ENCODE measurements at regions not wholly inside any gene's neighbourhood (a gene's known extent, or its start where the extent isn't known, plus 50 kb on each side); places are given as distances from the start of the nearest gene placed in this dataset.
A peak's percentile ranks its signal among the peaks of the same experiment; 100 is the strongest.
"Not testable (repeated sequence)": the region's sequence is repeated elsewhere in the genome, so short reads cannot be mapped to it uniquely, and the experiment has no call there.

- DNase-seq (ENCODE audit: low spot score), result no peak
These were observed 105.0 kb downstream of the OTUD1 start for GRCh38 chr10:23543691-23544380.

GRCh38 chr10:23545866-23546265 is 107.0 kb downstream of the OTUD1 start:
- not testable (repeated sequence) for DNase-seq (ENCODE audit: low spot score)

DNA sequence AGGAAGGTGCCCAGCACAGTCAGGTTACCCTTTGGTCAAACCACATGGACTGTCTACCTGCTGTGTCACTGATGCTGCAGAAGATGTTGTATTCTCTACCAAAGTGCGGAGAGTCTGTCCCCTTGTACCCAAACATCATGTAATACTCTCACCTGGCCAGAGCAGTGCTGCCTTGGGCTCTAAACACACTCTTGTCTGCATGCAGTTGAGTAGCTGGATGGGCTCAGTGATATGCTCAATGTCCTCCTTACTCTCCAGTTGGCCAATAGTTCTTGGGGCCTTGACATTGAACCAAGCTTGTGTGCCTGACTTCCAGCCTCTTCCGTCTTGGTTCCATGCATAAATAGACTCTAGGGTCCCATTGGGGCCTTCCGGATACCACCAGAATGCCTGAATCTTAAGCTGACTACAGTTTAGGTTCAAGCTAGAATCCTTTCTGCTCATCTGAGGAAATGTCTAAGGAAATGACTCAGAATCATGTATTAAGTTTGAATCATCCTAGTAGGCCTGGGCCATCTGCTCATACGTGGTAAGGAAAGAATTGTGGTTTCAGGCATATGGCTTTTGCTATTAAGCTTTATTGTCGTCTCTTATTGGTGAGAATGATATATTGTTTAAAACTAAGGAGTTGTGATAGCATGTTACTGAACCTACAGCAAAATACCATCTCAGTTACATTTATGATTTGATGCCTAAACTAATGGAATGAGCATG is 118.0 kb downstream of the OTUD1 start:
- DNase-seq (ENCODE audit: low spot score), result peak; percentile 81

DNA sequence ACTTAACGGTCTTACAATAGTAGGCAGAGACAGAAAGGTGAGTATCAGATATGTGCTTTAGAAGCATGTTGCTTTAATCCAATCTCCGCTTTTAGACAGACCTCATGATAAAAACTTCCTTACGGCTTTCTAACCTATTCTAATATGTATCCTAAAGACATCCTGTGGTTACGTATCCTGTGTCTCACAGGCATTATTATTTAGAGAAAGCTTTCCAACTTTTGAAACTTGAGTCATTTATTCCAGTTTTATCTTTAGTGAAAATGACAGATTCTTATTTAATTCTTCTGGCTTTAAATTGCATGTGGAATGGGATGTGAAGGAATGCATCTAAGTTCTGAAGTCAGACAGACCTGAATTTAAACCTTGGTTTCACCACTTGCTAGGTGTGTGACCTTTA is 118.9 kb downstream of the OTUD1 start:
- DNase-seq (ENCODE audit: low spot score), result no peak

DNA sequence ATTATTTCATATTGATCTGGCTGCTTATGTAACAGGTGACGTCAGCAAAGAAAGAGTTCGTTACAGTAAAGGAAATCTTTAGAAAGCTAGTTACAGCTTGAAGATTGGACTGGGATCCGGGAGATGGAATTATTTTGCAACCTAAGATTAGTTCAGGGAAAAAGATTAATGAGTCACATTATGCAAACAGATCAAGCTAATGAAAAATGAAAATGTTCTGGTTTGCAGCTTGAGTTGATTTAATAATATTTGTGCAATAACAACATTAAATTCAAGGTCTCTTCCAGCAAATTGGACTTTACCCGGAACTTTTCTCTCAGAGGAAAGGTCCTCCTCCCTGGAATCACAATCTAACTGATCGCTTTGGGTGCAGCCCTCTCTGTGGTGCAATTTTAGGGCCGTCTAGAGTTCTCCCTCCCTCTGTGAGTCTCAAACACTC is 119.5 kb downstream of the OTUD1 start:
- DNase-seq (ENCODE audit: low spot score), result no peak

- no peak for DNase-seq (ENCODE audit: low spot score)
These were observed 130.1 kb downstream of the OTUD1 start for GRCh38 chr10:23568996-23569395.

GRCh38 chr10:23571884-23572283 is 133.0 kb downstream of the OTUD1 start:
- no peak for DNase-seq (ENCODE audit: low spot score)

DNA sequence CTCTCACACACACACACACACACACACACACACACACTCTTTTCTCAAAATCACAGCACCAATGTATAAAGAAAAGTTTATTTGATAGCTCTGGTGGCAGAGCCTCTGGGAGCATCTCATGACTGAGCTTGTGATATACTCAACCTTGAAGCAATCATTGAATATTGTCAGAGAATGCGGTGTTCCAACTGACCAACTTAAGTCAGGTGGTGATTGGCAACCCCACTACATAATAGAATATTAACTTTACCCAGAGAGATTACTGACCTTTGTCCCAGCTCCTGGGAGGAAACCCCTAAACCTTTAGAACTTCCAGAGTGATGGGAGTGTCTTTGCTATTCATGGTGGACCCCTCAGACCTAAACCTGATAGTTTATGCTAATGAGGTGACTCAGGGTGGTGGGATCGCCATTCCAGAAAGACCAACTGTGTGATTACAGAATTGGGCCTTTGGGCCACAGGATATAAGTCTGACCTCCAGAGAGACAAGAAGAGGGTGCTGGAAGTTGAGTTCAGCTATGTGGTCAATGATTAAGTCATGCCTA is 143.1 kb downstream of the OTUD1 start:
- no peak for DNase-seq (ENCODE audit: low spot score)

- DNase-seq (ENCODE audit: low spot score), result no peak
These were observed 145.5 kb downstream of the OTUD1 start for GRCh38 chr10:23584396-23584795.

DNA sequence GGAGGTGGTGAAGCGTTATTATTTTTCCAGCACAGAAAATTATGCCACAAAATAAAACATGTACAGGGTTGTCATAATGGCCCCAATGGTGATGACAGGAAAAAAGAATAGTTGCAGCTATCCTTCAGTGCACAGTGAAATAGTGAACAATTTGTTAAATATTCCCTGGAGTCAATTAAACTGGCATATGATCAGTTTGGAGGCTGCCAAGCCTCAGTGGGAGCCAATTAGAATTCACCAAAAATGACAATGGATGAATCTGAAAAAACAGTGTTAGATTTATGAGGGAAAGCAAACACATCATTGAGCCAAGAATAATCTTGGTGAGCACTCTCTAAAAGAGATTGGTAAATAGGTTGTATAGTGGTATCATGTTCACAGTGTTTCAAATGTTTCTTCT is 146.3 kb downstream of the OTUD1 start:
- DNase-seq (ENCODE audit: low spot score), result no peak

DNA sequence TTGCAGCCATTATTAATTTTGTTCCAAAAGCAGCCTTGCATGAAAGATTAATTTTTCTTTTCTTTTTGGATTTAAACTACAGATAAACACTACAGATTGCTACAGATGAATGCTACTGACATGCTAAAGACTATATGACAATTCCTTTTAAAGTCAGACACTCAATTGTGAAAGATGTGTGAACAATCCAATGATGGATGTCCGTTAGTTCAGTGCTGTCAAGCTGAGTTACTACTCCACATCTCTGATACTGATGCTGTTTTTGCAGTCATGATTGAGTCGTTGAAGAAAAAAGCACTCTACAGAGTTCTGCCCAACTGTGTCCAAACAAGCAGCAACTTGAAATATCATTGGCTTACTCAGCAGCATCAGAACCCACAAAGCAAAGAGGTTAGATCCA is 146.8 kb downstream of the OTUD1 start:
- DNase-seq (ENCODE audit: low spot score), result no peak

DNA sequence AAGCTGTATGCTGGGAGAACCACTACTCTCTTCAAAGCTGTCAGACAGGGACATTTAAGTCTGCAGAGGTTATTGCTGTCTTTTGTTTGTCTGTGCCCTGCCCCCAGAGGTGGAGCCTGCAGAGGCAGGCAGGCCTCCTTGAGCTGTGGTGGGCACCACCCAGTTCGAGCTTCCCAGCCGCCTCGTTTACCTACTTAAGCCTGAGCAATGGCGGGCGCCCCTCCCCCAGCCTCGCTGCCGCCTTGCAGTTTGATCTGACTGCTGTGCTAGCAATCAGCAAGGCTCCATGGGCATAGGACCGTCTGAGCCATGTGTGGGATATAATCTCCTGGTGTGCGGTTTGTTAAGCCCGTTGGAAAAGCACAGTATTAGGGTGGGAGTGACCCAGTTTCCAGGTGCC is 156.4 kb downstream of the OTUD1 start:
- DNase-seq (ENCODE audit: low spot score), result not testable (repeated sequence)

GRCh38 chr10:23604613-23605012 is 165.7 kb downstream of the OTUD1 start:
- no peak for DNase-seq (ENCODE audit: low spot score)

GRCh38 chr10:23606456-23606855 is 167.6 kb downstream of the OTUD1 start:
- DNase-seq (ENCODE audit: low spot score), result no peak

DNA sequence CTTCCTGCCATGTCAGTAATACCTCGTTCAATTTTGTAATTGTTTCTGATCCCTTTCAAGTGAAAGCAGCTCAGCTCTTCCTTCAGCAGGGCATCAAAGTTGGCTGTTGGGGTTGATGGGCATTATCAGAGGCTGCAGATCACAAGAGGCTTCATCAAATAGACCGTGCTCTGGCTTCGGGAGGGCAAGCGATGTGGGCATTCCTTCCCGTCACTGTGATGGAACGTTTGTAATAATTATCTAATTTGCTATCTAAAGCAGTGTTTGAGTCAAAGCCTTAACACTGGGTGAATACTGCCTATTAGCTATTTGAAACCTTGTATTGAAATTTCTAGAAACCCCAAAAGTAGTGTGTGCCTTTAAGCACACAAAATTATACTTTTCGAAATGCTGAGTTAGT is 170.1 kb downstream of the OTUD1 start:
- DNase-seq (ENCODE audit: low spot score), result no peak

GRCh38 chr10:23610626-23611307 is 171.9 kb downstream of the OTUD1 start:
- no peak for DNase-seq (ENCODE audit: low spot score)

DNA sequence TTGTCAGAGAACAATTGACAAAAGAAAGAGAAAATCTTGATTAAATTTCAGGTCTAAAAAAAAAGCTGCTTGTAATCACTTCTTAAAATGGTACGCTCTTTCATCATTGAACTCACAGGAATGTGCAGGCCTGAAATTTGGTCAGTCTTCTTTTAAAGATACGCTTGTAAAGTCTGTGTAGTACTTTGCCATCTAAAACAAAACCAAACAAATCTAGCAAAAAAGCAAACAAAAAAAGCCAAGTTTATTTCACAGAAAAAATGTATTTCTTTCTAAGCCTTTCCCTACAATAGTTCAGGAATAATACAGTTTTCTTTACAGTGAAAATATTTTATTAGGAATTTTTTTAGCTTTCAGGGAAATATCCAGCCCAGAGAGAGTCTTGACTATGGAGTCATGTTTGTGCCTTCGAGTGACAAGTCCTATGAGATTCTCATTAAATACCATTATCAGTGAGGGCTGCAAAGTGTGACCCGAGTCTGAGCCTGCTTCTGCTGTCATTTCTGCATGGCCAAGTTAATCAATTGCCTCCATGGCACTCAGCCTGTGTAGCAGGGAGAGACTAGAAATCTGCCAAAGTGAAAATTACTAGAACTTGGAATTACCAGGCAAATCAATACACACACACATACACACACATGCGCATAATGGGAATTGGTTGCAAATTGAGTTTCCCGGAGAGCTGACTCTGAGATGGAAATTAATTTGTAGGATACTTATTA is 172.6 kb downstream of the OTUD1 start:
- DNase-seq (ENCODE audit: low spot score), result no peak

DNA sequence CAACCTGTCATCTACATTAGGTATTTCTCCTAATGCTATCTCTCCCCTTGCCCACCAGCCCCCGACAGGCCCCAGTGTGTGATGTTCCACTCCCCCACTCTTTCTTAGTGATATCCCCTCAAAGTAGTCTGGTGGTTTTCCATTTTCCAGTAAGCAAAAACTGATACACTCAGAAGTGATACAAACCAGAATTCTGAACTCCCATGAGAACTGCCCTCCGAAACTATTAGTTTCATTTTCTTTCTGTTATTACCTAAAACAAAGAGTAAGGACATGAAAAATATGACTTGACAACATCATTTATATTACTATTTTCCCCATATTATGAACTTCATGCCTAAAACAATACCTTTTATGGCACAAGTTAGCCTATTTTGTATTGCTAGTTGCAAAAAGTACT is 175.0 kb downstream of the OTUD1 start:
- no peak for DNase-seq (ENCODE audit: low spot score)

GRCh38 chr10:23614483-23614882 is 175.6 kb downstream of the OTUD1 start:
- DNase-seq (ENCODE audit: low spot score), result no peak

DNA sequence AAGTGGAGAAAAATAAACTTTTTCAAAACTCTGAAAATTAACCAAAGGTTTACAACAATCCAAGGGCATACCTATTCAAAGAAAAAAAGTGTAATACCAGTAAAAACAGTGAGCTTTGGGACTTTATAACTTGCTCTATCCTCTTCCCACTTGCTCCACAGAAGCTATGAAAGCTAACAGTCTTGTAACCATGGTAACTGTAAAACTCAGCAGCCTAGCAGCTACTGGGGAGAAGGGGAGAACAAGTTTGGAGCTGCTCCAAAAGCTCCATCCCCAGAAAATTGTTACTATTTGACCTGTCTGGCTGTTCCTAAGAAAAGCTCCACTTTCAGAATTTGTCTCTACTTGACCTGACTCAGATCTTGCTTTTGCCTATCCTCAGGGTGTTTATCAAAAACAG is 191.5 kb downstream of the OTUD1 start:
- DNase-seq (ENCODE audit: low spot score), result no peak

GRCh38 chr10:23630885-23631284 is 192.0 kb downstream of the OTUD1 start:
- no peak for DNase-seq (ENCODE audit: low spot score)

DNA sequence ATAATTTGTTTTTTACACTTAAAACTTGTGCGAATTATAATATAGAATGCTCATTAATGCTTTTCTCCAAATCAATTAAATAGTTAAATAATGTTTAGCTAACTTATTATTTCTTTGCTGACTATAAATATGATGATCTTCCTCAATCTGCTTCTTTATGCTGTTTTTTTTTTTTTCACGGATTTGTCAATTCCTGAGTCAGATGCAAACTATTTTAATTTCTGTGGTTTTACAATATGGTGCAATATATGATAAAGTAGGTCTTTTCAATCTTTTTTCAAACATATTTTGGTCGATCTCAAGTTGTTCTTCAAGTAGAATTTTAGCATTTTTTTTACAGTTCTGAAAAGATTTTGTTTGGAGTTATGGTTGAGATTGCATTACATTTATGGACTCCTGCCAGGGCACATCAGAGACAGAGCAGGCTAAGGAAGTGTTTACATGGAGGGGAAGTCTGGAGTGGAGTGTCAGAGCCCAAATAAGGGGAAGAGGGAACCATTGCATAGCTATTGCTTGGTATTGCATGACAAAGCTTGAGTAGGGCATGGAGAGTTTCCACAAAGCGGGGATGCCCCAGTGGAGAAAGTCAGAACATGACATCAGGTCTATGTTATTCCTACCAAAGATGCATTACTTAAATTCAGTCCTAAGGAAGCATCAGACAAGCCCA is 204.4 kb downstream of the OTUD1 start:
- peak; percentile 45 for DNase-seq (ENCODE audit: low spot score)

Data from RKO (cell line).